SK-N-MC (cell line): ENCODE measurements at regions not wholly inside any gene's neighbourhood (a gene's known extent, or its start where the extent isn't known, plus 50 kb on each side); places are given as distances from the start of the nearest gene placed in this dataset.
A peak's percentile ranks its signal among the peaks of the same experiment; 100 is the strongest.

Experiments used
- DNase-seq: peaks from one replicate; pipeline ENCODE4 v3.0.0-alpha.2; 2011; ENCODE audit warnings: low read depth, low spot score
- H3K27ac ChIP-seq: fragments of 200-600 bp; sonication (generic); 2 replicates; pipeline ENCODE4 v1.5.1; 2016; ENCODE audit warnings: mixed run types
- H3K36me3 ChIP-seq: fragments of 200-600 bp; sonication (generic); 2 replicates; pipeline ENCODE4 v1.6.1; 2017; ENCODE audit warnings: antibody characterized with exemption, low read length, mixed read lengths; ENCODE audit not compliant: insufficient read depth
- H3K4me3 ChIP-seq: fragments of 200-600 bp; sonication (generic); 2 replicates; pipeline ENCODE4 v1.5.1; 2016
- H3K9ac ChIP-seq: fragments of 200-600 bp; sonication (generic); 2 replicates; pipeline ENCODE4 v1.8.0; 2017; ENCODE audit warnings: mixed run types, mixed read lengths; ENCODE audit not compliant: insufficient read length
- H3K9me3 ChIP-seq: fragments of 200-600 bp; sonication (generic); 2 replicates; pipeline ENCODE4 v1.6.1; 2017; ENCODE audit warnings: low read depth, mild to moderate bottlenecking, antibody characterized with exemption, low read length, moderate library complexity, mixed read lengths
- EZH2 ChIP-seq: fragments of 200-600 bp; sonication (generic); IDR thresholded peaks from one replicate; pipeline ENCODE4 v1.6.1; 2017; ENCODE audit warnings: antibody characterized with exemption
- FOXP2 ChIP-seq: optimal IDR thresholded peaks from 2 replicates; pipeline ENCODE3; 2011; ENCODE audit warnings: mild to moderate bottlenecking, moderate library complexity; ENCODE audit not compliant: insufficient read depth; ENCODE audit errors: extremely low read length, control extremely low read depth
- POLR2AphosphoS5 ChIP-seq: IDR thresholded peaks from 2 replicates; pipeline ENCODE4 v1.6.1; 2012; ENCODE audit warnings: mild to moderate bottlenecking, low read depth, low read length, borderline replicate concordance

- Histone ChIP-seq H3K27ac (peak overlapping the region; percentile 36; the same call in 1 of the 2 replicates), H3K4me3 (peak overlapping the region; percentile 36; the same call in 1 of the 2 replicates), H3K9ac (no peak overlapping the region), H3K9me3 (no peaks in the 10 kb centered on the region), H3K36me3 (no peaks in the 10 kb centered on the region)
- no peak for TF ChIP-seq FOXP2
- no peak for TF ChIP-seq POLR2AphosphoS5
- TF ChIP-seq EZH2: no peak
- DNase-seq: peak; percentile 65
Observed at GRCh38 chr5:60102961-60103693, 209.6 kb upstream of the PDE4D start.

DNA sequence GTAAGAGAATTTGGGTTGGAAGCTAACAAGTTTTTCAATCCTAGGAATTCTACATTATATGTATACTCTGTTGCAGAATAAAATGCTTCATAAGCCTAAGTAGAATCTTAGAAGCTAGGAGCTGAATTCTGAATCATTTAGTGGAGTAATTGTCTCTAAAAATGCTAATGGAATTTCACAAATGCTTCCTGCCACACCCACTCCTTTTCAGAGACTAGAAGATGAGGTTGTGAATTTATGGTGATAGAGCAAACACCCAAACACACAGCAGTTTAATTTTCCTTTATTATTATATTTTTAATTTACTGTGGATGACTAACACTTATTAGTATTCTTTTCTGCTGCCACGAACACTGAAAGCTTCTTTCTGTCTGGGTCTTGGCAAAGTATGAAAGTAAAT is 208.0 kb upstream of the PDE4D start:
- Histone ChIP-seq H3K36me3 (no peaks in the 10 kb centered on the region), H3K4me3 (no peak overlapping the region), H3K27ac (peak overlapping the region; percentile 39; the same call in 1 of the 2 replicates), H3K9me3 (no peaks in the 10 kb centered on the region), H3K9ac (no peak overlapping the region)
- DNase-seq: peak; percentile 26
- no peak for TF ChIP-seq EZH2
- no peak for TF ChIP-seq POLR2AphosphoS5
- TF ChIP-seq FOXP2: no peak

- Histone ChIP-seq H3K4me3 (no peak overlapping the region), H3K36me3 (no peaks in the 10 kb centered on the region), H3K27ac (no peak overlapping the region), H3K9me3 (no peaks in the 10 kb centered on the region), H3K9ac (no peak overlapping the region)
- TF ChIP-seq POLR2AphosphoS5 (no peak), FOXP2 (no peak), EZH2 (no peak)
- no peak for DNase-seq
Observed at GRCh38 chr5:60092671-60093422, 199.3 kb upstream of the PDE4D start.

DNA sequence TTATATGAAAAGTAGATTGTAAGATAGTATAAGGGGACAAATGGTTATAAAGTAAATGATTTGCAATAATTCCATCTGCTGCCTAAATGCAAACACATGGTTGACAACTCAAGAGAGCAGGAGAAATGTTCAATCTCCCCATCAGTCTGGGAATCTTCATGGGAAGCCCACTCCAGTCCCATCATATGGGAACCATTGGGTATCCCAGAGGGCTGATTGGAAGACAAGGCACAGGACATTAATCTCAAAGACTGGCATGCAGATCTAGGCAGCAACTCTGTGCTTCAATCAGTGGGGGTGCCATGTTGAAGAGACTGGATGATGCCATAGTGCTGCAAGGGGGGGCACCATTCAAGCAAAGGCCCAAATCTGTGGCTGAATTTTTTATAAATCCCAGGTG is 193.1 kb upstream of the PDE4D start:
- Histone ChIP-seq H3K9me3 (no peaks in the 10 kb centered on the region; the same call in 1 of the 2 replicates), H3K4me3 (no peak overlapping the region), H3K27ac (no peak overlapping the region), H3K36me3 (no peaks in the 10 kb centered on the region), H3K9ac (no peak overlapping the region)
- DNase-seq: no peak
- TF ChIP-seq EZH2: no peak
- TF ChIP-seq POLR2AphosphoS5: no peak
- TF ChIP-seq FOXP2: no peak

GRCh38 chr5:60084226-60084625 is 190.7 kb upstream of the PDE4D start:
- H3K9me3 ChIP-seq: no peaks in the 10 kb centered on the region; the same call in 1 of the 2 replicates
- no peak overlapping the region for H3K4me3 ChIP-seq
- H3K36me3 ChIP-seq: no peaks in the 10 kb centered on the region
- no peak overlapping the region for H3K9ac ChIP-seq
- H3K27ac ChIP-seq: no peak overlapping the region
- TF ChIP-seq POLR2AphosphoS5 (no peak), FOXP2 (no peak), EZH2 (no peak)
- no peak for DNase-seq

DNA sequence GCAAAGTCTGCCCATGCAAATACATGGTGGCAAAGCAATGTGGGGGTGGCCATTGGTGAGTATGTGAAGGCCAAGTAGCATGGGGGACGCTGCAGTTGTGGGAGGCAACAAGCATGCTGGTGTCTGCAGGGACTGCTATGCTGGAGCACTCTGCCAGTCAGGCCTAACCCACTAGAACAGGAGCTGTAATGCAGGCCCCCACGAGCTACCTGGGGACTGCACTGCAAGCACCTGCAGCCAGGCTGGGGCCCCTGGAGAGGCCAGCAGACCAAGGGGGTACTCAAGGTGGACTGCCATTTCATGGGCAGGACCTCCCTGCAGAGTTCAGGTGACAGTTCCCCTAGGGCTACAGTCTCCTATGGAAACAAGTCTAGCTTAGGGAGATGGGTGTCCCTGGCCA is 183.8 kb upstream of the PDE4D start:
- TF ChIP-seq EZH2 (no peak), POLR2AphosphoS5 (no peak), FOXP2 (no peak)
- Histone ChIP-seq H3K36me3 (no peaks in the 10 kb centered on the region), H3K9ac (no peak overlapping the region), H3K4me3 (no peak overlapping the region), H3K9me3 (no peaks in the 10 kb centered on the region), H3K27ac (no peak overlapping the region)
- DNase-seq: no peak

DNA sequence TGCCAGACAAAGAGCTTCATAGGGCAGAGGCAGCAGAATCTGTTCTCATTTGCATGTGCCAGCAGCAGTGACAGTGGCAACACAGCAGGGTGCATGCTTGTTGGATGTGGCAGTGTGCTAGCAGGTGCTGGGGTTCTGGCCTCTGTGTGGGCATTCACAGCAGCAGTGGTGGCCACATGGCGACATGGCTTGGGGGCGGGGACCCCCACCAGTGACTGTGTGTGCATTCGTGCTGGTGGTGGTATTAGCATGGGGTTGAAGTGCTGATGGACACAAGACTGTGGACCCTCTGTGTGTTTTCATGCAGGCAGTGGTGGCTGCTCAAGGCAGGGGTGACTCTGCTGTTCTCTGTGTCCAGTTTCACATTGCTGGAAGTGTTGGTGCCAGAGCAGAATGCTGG is 183.2 kb upstream of the PDE4D start:
- Histone ChIP-seq H3K9me3 (no peaks in the 10 kb centered on the region), H3K36me3 (no peaks in the 10 kb centered on the region), H3K4me3 (no peak overlapping the region), H3K9ac (no peak overlapping the region), H3K27ac (no peak overlapping the region)
- TF ChIP-seq FOXP2 (no peak), EZH2 (no peak), POLR2AphosphoS5 (no peak)
- no peak for DNase-seq

DNA sequence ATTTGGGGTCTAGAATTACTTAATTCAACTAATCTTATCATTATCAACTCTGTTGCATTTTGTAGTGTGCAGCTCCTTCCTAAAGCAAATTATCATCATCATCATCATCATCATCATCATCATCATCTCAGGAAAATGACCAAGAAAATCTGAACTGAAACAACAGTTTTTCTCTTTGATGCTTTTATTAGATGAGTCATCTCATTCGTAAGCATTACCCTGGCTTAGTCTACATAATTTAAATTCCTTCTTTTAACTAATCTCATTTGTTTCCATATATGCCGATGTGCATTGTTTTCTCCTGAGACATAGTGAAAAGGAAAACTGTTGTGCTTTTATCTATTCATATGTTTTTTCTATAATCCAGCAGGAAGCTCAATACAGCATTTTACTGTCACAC is 173.0 kb upstream of the PDE4D start:
- Histone ChIP-seq H3K4me3 (no peak overlapping the region), H3K36me3 (no peaks in the 10 kb centered on the region), H3K9ac (no peak overlapping the region), H3K9me3 (no peaks in the 10 kb centered on the region), H3K27ac (no peak overlapping the region)
- TF ChIP-seq POLR2AphosphoS5 (no peak), EZH2 (no peak), FOXP2 (no peak)
- DNase-seq: no peak

- Histone ChIP-seq H3K4me3 (no peak overlapping the region), H3K9ac (no peak overlapping the region), H3K9me3 (no peaks in the 10 kb centered on the region), H3K36me3 (no peaks in the 10 kb centered on the region), H3K27ac (no peak overlapping the region)
- DNase-seq: no peak
- TF ChIP-seq FOXP2: no peak
- TF ChIP-seq EZH2: no peak
- TF ChIP-seq POLR2AphosphoS5: no peak
Observed at GRCh38 chr5:60060389-60060788, 166.9 kb upstream of the PDE4D start.
